Suprapubic skin (tissue), 3 donors: ENCODE measurements at regions not wholly inside any gene's neighbourhood (a gene's known extent, or its start where the extent isn't known, plus 50 kb on each side); places are given as distances from the start of the nearest gene placed in this dataset.

Experiments
- EP300 ChIP-seq: sonication (generic); formaldehyde crosslinking; IDR thresholded peaks from one replicate; pipeline ENCODE4 v1.6.1; 2017; ENCODE audit warnings: antibody characterized with exemption
- TF ChIP-seq, protein P1 (sequence below), 2 donors: fragments of 200-600 bp in 1 of 2; fragments of 450-650 bp in 1 of 2; sonication (generic) in 1 of 2; IDR thresholded peaks; one replicate each; pipeline ENCODE4 v1.5.1; 2016 to 2019; ENCODE audit warnings: antibody characterized with exemption in 2 of 2, mild to moderate bottlenecking in 1 of 2, moderate library complexity in 1 of 2

DNA sequence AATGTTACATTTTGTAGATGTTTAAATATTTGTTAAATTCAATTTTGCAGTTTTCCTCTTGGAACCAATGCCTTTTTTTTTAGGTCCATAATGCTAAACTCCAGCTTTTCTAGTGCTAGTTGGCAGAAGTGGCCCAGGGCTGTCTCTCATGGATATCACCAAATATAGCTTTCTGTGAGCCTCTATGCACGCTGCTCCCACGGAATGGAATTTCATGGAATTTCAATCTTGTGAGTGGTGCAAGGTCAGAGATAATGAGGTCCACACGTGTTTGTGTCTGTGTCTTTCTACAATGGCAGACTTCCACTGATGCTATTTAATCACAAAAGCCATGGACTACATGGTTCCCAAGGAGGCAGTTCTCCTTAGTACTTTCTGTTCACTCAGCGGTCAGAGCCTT lies 191.5 kb upstream of the PARD3B start:
- TF ChIP-seq, protein P1, sequence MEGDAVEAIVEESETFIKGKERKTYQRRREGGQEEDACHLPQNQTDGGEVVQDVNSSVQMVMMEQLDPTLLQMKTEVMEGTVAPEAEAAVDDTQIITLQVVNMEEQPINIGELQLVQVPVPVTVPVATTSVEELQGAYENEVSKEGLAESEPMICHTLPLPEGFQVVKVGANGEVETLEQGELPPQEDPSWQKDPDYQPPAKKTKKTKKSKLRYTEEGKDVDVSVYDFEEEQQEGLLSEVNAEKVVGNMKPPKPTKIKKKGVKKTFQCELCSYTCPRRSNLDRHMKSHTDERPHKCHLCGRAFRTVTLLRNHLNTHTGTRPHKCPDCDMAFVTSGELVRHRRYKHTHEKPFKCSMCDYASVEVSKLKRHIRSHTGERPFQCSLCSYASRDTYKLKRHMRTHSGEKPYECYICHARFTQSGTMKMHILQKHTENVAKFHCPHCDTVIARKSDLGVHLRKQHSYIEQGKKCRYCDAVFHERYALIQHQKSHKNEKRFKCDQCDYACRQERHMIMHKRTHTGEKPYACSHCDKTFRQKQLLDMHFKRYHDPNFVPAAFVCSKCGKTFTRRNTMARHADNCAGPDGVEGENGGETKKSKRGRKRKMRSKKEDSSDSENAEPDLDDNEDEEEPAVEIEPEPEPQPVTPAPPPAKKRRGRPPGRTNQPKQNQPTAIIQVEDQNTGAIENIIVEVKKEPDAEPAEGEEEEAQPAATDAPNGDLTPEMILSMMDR (IDR thresholded peaks at IDR 0.05), result no peak
- no peak for TF ChIP-seq EP300
